Stimulated activated CD4-positive, alpha-beta T cell treated with anti-CD3 and anti-CD28 coated beads, Interleukin-2, amount 100 ng/mL, for 24 hours (primary cell): ENCODE measurements at regions not wholly inside any gene's neighbourhood (a gene's known extent, or its start where the extent isn't known, plus 50 kb on each side); places are given as distances from the start of the nearest gene placed in this dataset.

Source experiments
- DNase-seq, 2 donors: peaks; one replicate each; pipeline ENCODE4 v3.0.0-alpha.2; 2020

GRCh38 chr1:234725177-234726132 lies 115.5 kb upstream of the IRF2BP2 start:
- peak; percentile 50 to 55 for DNase-seq

- peak; percentile 26 to 30 for DNase-seq
Measured at GRCh38 chr1:234724516-234725176, 114.7 kb upstream of the IRF2BP2 start.

GRCh38 chr1:234722904-234723720 lies 113.1 kb upstream of the IRF2BP2 start:
- DNase-seq = peak; percentile 74 to 78

DNA sequence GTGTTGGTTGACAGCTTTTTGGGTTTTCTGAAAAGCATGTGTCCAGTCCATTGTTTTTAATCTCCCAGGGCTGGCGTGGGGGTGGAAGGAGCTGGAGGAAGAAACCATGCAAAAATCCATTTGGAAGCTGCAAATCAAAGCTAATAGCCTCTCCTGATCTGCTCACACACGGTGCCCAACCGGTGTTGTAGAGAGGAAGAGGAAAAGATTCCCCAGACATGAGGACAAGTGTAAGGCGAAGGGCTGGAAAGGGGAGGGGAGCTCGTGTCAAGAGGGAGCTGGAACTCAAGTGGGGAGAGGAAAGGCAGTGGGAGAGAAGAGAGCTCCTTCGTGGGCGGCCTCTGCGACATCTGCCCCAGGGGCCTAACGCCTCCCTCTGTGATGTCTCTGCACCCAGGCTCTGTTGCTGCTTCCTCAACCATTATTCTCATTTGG lies 112.3 kb upstream of the IRF2BP2 start:
- no peak for DNase-seq

- DNase-seq = no peak
Measured at GRCh38 chr1:234721476-234722269, 111.7 kb upstream of the IRF2BP2 start.

DNA sequence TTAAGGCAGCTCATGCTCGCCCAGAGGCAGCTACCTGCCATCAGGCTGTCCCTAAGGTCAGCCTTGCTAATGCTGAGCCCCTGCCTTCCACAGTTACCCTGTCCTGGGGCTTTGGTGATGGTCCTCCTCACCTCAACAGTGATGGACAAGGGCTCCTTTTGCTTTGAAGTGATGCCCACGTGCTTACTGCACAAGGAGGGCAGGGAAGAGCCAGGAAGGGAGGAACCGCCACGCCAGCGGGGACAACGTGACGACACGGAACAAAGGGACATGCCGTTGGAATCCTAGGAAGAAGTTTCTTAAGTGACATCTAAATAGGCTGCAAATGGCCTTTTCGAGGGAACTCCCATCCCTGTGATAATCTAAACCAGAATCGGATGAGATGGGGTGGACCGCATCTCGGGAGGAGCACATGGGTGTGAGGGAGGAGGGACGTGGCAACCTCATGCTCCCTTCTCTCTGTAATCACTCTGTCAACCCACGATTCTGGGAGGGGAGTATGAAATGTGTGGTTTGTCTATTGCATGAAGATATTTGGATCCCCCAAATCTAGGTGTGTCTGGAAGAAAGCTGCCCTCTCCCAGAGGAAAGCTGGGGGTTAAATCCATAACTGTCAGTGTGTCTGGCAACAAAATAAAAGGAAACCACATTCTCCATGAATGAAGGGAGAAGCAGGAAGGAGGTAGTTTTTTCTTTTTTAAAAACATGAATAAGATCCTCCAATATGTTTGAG lies 110.9 kb upstream of the IRF2BP2 start:
- DNase-seq = no peak

DNA sequence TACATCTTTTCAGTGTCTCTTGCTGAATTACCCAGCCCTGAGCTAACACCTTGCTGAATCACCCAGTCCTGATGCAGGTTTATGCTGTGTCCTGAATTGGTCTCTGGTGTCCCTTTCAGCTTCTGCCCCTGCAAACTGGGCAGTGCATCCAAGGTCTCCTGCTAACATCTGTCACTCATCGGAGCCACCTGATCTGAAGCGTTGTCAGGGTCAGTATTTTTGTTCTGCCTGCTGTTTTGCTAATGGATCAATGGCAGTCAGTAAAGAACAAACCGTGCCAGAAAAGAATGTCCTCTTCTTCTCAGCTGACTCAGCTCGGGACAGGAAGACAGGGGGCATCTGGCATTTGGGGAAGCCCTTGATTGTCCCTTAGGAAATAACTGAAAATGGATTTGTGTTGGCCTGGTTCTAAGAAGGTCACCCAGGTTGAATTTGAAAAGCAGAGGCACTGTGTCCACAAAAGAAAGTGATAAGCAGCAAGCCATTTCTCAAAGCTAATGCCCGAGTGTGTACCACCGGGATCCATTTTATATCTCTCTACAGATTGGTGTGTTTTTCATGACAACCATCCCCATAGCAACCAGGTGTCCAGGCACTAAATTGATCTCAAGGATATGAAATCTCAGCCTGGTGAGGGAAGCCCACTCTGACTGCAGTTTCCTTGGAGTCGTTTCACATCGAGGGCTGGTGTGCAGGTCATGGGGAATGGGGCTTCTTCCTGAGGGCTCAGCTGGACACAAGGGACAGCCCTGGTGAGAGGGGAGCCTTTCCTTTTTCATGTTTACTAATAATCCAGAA lies 109.7 kb upstream of the IRF2BP2 start:
- no peak for DNase-seq

DNA sequence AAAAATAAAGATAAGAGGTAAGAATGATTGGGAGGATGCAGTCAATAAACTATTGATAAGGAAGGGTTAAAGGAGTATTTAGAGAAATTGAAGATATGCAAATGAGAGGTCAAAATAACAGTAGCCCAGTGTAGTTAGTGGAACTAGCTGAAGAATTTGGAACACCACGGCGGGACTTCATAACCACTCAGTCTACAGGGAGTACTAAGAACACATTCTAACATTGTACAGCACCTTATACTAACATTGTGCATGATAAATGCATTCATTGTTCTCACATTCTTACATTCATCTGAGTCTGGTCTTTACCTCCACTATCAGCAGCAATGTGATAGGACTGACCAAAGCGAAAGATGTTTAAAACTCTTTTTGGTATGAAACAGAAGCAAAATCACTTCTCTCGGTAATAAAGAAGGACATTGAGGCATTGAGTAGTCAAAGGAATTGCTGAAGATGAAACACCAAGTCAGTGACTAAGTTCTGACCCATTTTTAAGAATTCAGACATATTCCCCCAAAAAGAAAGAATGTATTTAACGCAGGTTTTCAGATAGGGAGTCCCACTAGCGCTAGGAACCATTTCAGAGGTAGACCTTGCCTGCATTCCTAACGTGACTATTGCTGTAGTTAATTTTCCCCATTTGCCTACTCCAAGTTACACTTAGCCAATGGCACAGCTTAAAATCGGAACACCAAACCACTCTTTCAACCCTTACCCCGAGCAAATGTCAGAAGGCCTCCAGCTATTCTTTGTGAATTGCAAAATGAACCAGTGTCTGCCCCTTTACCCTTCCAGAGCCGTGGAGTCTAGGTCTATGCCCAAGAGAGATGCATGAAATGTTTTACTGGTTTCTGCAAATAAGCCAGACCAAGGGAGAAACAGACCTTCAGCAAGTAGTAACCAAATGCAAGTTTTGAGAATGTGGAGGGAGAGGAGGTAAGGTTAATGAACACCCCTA lies 108.8 kb upstream of the IRF2BP2 start:
- no peak for DNase-seq

DNA sequence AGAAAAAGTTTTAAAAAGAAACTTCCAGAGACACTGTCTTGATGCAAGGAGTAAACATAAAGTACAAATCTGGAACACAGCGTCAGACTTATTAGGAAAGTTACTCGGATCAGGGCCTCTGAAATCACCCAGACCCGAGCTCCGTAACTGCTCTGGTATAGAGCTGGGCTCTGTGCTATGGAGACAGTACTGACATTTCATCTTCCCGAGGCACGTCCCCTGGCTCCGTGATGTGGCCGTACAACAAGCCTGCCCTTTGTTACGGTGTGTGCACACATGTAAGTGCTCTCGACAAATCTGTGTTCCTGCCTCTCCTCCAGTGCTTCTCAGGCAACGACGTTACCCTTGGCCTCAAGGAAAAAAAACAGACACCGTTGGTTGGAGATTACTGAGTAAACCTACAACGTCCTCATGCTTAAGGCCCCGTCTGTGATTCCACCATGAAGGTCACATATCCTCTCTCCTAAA lies 107.0 kb upstream of the IRF2BP2 start:
- no peak for DNase-seq

DNA sequence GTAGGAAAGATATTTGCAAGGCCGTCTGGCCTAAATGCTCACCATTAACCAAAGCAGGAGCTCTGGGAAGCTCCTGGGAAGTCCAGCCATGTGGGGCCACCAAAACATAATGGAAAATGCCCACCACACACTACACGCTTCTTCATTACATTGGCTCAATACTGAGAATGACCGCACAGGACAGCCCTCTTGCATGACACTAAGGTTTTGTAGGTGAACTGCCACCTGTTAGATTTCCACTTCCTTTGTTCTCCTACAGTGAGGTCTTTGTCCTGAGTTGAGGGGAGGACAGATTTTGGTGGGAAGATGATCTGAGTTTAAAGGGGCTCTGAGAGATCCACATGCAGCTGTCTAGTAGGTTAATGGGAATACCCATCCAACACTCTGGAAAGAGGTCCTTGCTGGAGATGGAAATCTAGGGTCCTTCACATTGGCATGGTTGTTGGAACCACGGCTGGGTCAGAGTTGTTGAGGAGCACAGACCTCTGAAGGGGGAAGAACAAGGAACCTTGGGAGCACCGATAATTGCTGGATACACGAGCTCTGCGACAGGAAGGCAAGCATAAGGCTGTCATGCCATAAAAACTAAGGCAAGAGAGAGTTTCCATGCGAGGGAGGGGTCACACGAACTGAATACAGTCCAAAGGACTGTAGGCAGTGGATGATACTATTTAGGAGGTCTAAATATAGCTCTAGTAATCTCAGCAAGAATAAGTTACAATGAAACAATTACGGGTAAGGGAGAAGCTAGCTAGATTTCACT lies 105.5 kb upstream of the IRF2BP2 start:
- no peak for DNase-seq

DNA sequence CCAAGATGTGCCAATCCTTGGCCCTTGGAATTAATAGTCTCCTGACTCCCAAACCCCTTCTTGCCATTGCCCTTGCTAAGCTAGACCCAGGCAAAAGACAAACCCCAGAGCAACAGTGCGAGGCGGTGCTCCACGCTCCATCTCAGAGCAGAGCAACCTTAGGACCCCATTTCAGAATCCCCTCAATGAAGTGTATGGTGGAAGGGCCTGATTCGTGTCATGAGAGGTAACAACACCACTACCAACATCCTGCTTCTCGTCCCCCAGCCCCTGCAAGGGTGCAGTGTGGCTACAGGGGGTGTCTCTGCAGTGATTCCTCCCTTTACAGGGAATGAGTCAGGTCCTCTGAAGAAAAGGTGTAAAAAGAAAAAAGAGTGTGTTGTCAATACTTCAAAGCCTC lies 103.9 kb upstream of the IRF2BP2 start:
- DNase-seq = no peak

DNA sequence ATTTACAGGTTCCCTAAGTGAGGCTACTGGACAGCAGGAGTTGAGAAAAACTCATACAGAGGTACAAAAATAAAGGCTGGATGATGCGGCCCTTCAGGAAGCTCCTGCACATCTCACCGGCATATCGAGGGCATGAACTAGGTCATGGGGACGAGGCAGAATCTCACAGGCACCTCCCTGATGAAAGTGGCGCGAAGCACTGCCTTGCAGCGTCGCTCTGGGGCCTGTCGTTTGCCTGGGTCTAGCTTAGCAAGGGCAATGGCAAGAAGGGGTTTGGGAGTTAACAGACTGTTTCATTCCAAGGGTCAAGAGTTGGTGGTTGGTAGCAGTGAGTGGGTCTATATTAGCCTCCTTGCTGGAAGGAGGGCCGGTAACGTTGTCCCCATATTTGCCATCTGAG lies 103.5 kb upstream of the IRF2BP2 start:
- no peak for DNase-seq

DNA sequence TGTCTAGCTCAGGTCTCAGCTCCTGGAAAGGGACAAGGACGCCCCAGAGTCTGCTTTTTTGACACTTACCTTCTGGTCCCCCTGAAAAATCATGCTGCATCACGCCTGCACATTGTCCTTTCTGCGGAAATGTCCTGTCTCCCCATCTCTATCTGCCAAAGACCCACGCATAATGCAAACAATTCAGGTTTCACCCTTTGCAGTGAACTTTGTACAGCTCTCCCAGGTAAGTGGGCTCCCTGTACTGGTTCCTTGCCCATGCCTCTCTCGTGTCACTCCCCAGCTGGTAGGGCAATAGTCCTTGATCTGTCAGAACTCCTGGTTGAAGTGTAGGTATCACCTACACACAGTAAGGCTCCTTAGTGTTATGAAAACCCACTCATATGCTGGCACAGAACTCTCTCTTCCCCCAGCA lies 102.9 kb upstream of the IRF2BP2 start:
- no peak for DNase-seq

- no peak for DNase-seq
Measured at GRCh38 chr1:234710936-234711724, 101.2 kb upstream of the IRF2BP2 start.

- no peak for DNase-seq
Measured at GRCh38 chr1:234710381-234710780, 100.4 kb upstream of the IRF2BP2 start.

GRCh38 chr1:234709473-234710228 lies 99.7 kb upstream of the IRF2BP2 start:
- DNase-seq = no peak
